Osteocyte (in vitro differentiated cells): ENCODE measurements at regions not wholly inside any gene's neighbourhood (a gene's known extent, or its start where the extent isn't known, plus 50 kb on each side); places are given as distances from the start of the nearest gene placed in this dataset.
"Not testable (repeated sequence)": the region's sequence is repeated elsewhere in the genome, so short reads cannot be mapped to it uniquely, and the experiment has no call there.

ENCODE experiments used
- DNase-seq: peaks from one replicate; pipeline ENCODE4 v3.0.0; 2021; ENCODE audit warnings: mixed read lengths; ENCODE audit not compliant: unreplicated experiment; ENCODE audit errors: extremely low spot score
- H3K27ac Mint-ChIP-seq: one replicate; pipeline ENCODE4 v1.8.0; 2021; ENCODE audit warnings: mild to moderate bottlenecking, mixed read lengths; ENCODE audit not compliant: unreplicated experiment
- H3K27me3 Mint-ChIP-seq: one replicate; pipeline ENCODE4 v1.8.0; 2021; ENCODE audit warnings: mixed read lengths; ENCODE audit not compliant: unreplicated experiment
- H3K36me3 Mint-ChIP-seq: one replicate; pipeline ENCODE4 v1.8.0; 2021; ENCODE audit warnings: mixed read lengths; ENCODE audit not compliant: unreplicated experiment
- H3K4me1 Mint-ChIP-seq: one replicate; pipeline ENCODE4 v1.8.0; 2021; ENCODE audit warnings: mixed read lengths; ENCODE audit not compliant: unreplicated experiment
- H3K4me3 Mint-ChIP-seq: one replicate; pipeline ENCODE4 v1.8.0; 2021; ENCODE audit warnings: mild to moderate bottlenecking, moderate library complexity, mixed read lengths; ENCODE audit not compliant: unreplicated experiment
- H3K9me3 Mint-ChIP-seq: one replicate; pipeline ENCODE4 v1.8.0; 2021; ENCODE audit warnings: mixed read lengths; ENCODE audit not compliant: unreplicated experiment

GRCh38 chr9:41565572-41565971 lies 376.5 kb upstream of the ZNG1F start:
- not testable (repeated sequence) for H3K27ac Mint-ChIP-seq, H3K4me3 Mint-ChIP-seq, H3K9me3 Mint-ChIP-seq, H3K27me3 Mint-ChIP-seq, H3K4me1 Mint-ChIP-seq, H3K36me3 Mint-ChIP-seq, DNase-seq
